Loucy (cell line): ENCODE measurements at regions not wholly inside any gene's neighbourhood (a gene's known extent, or its start where the extent isn't known, plus 50 kb on each side); places are given as distances from the start of the nearest gene placed in this dataset.

Experiments used
- H2AFZ ChIP-seq: fragments of 200-600 bp; sonication (generic); 2 replicates; pipeline ENCODE4 v1.6.0; 2016; ENCODE audit warnings: antibody characterized with exemption, mild to moderate bottlenecking, low read length, moderate library complexity
- H3F3A ChIP-seq: fragments of 200-600 bp; 2 replicates; pipeline ENCODE4 v1.6.0; 2016; ENCODE audit warnings: antibody characterized with exemption, low read depth, mild to moderate bottlenecking
- H3K27me3 ChIP-seq: fragments of 200-600 bp; sonication (generic); 2 replicates; pipeline ENCODE4 v1.6.1; 2014; ENCODE audit warnings: low read length, mild to moderate bottlenecking; ENCODE audit not compliant: insufficient read depth, poor library complexity, severe bottlenecking
- H3K36me3 ChIP-seq: fragments of 200-600 bp; sonication (generic); 2 replicates; pipeline ENCODE4 v1.6.1; 2016; ENCODE audit warnings: low read length; ENCODE audit not compliant: insufficient read depth
- H3K4me1 ChIP-seq: fragments of 200-600 bp; sonication (generic); 2 replicates; pipeline ENCODE4 v1.5.1; 2014; ENCODE audit warnings: low read length, mild to moderate bottlenecking; ENCODE audit not compliant: insufficient read depth, poor library complexity, severe bottlenecking
- H3K4me2 ChIP-seq: fragments of 200-600 bp; sonication (generic); 2 replicates; pipeline ENCODE4 v1.6.0; 2014; ENCODE audit warnings: antibody characterized with exemption, low read length, low read depth, mild to moderate bottlenecking; ENCODE audit not compliant: poor library complexity, severe bottlenecking
- H3K4me3 ChIP-seq: fragments of 200-600 bp; sonication (generic); 2 replicates; pipeline ENCODE4 v1.5.1; 2014; ENCODE audit warnings: low read length, mild to moderate bottlenecking, mixed read lengths; ENCODE audit not compliant: poor library complexity, severe bottlenecking
- H3K79me2 ChIP-seq: fragments of 200-600 bp; sonication (generic); 2 replicates; pipeline ENCODE4 v1.6.1; 2014; ENCODE audit warnings: low read length; ENCODE audit not compliant: insufficient read depth
- H3K9ac ChIP-seq: fragments of 200-600 bp; sonication (generic); 2 replicates; pipeline ENCODE4 v1.6.0; 2014; ENCODE audit warnings: mild to moderate bottlenecking, low read depth, low read length, moderate library complexity; ENCODE audit not compliant: poor library complexity, severe bottlenecking
- H3K9me2 ChIP-seq: fragments of 200-600 bp; sonication (generic); replicated peaks from 2 replicates; pipeline ENCODE4 v1.6.1; 2016; ENCODE audit warnings: low read depth, low read length, mixed read lengths
- H3K9me3 ChIP-seq: fragments of 200-600 bp; sonication (generic); 2 replicates; pipeline ENCODE4 v1.6.1; 2014; ENCODE audit warnings: mild to moderate bottlenecking, antibody characterized with exemption, low read length, low read depth; ENCODE audit not compliant: insufficient read depth
- H4K20me1 ChIP-seq: fragments of 200-600 bp; sonication (generic); 2 replicates; pipeline ENCODE4 v1.6.0; 2014; ENCODE audit warnings: antibody characterized with exemption, low read length, mild to moderate bottlenecking; ENCODE audit not compliant: insufficient read depth, poor library complexity, severe bottlenecking
- CTCF ChIP-seq: fragments of 200-600 bp; sonication (generic); conservative IDR thresholded peaks from 2 replicates; pipeline ENCODE4 v1.5.1; 2014; ENCODE audit warnings: mild to moderate bottlenecking, antibody characterized with exemption, low read length
- EZH2phosphoT487 ChIP-seq: fragments of 200-600 bp; IDR thresholded peaks from 2 replicates; pipeline ENCODE4 v1.6.1; 2018; ENCODE audit warnings: antibody characterized with exemption, mild to moderate bottlenecking, moderate library complexity, borderline replicate concordance

- no peak overlapping the region for H3K9ac ChIP-seq
- H2AFZ ChIP-seq: no peak overlapping the region
- no peak overlapping the region for H3K4me3 ChIP-seq
- no peak overlapping the region for H3K4me2 ChIP-seq
- no peaks in the 10 kb centered on the region for H3K9me2 ChIP-seq
- no peaks in the 10 kb centered on the region for H3K4me1 ChIP-seq
- no peaks in the 10 kb centered on the region for H4K20me1 ChIP-seq
- H3K27me3 ChIP-seq: no peaks in the 10 kb centered on the region
- H3F3A ChIP-seq: no peaks in the 10 kb centered on the region
- no peaks in the 10 kb centered on the region for H3K36me3 ChIP-seq
- no peaks in the 10 kb centered on the region for H3K79me2 ChIP-seq
- H3K9me3 ChIP-seq: no peaks in the 10 kb centered on the region
- TF ChIP-seq EZH2phosphoT487 (no peak), CTCF (no peak)
Measured at GRCh38 chr11:97033178-97033577, 643.4 kb downstream of the JRKL start.

- Histone ChIP-seq H3K4me2 (no peak overlapping the region), H3K4me1 (no peaks in the 10 kb centered on the region), H3F3A (no peaks in the 10 kb centered on the region), H3K9me2 (no peaks in the 10 kb centered on the region), H3K79me2 (no peaks in the 10 kb centered on the region), H3K9me3 (no peaks in the 10 kb centered on the region), H3K9ac (no peak overlapping the region), H4K20me1 (no peaks in the 10 kb centered on the region), H3K4me3 (no peak overlapping the region), H3K36me3 (no peaks in the 10 kb centered on the region), H2AFZ (no peak overlapping the region), H3K27me3 (no peaks in the 10 kb centered on the region)
- TF ChIP-seq EZH2phosphoT487 (no peak), CTCF (no peak)
Measured at GRCh38 chr11:97048481-97048880, 658.7 kb downstream of the JRKL start.

GRCh38 chr11:97060184-97060583 is 670.4 kb downstream of the JRKL start:
- TF ChIP-seq CTCF: no peak
- no peak for TF ChIP-seq EZH2phosphoT487
- Histone ChIP-seq H3K4me1 (no peaks in the 10 kb centered on the region), H3K9me3 (no peaks in the 10 kb centered on the region), H3K9ac (no peak overlapping the region), H3K79me2 (no peaks in the 10 kb centered on the region), H3K4me2 (no peak overlapping the region), H3K27me3 (no peaks in the 10 kb centered on the region), H3K36me3 (no peaks in the 10 kb centered on the region), H4K20me1 (no peaks in the 10 kb centered on the region), H3K9me2 (no peaks in the 10 kb centered on the region), H3K4me3 (no peak overlapping the region), H3F3A (no peaks in the 10 kb centered on the region), H2AFZ (no peak overlapping the region)
